Endodermal cell (in vitro differentiated cells): ENCODE measurements at regions not wholly inside any gene's neighbourhood (a gene's known extent, or its start where the extent isn't known, plus 50 kb on each side); places are given as distances from the start of the nearest gene placed in this dataset.

ENCODE experiments used
- DNase-seq: peaks from one replicate; pipeline ENCODE4 v3.0.0-alpha.2; 2017
- H3K27ac ChIP-seq: 2 replicates; pipeline ENCODE4 v1.5.1; 2013; ENCODE audit warnings: mild to moderate bottlenecking, low read depth, low read length, moderate library complexity
- H3K27me3 ChIP-seq: 2 replicates; pipeline ENCODE4 v1.6.1; 2013; ENCODE audit warnings: mild to moderate bottlenecking, low read length, moderate library complexity; ENCODE audit not compliant: insufficient read depth, control insufficient read depth, poor library complexity, severe bottlenecking
- H3K36me3 ChIP-seq: 2 replicates; pipeline ENCODE4 v1.7.0; 2013; ENCODE audit warnings: mild to moderate bottlenecking, low read length, moderate library complexity; ENCODE audit not compliant: control insufficient read depth, insufficient read depth
- H3K4me1 ChIP-seq: one replicate; pipeline ENCODE4 v1.7.0; 2013; ENCODE audit warnings: low read length; ENCODE audit not compliant: control insufficient read depth, insufficient read depth
- H3K4me3 ChIP-seq: 2 replicates; pipeline ENCODE4 v1.5.1; 2013; ENCODE audit warnings: mild to moderate bottlenecking, low read length, moderate library complexity
- H3K9ac ChIP-seq: 2 replicates; pipeline ENCODE4 v1.6.1; 2013; ENCODE audit warnings: mild to moderate bottlenecking, low read length, moderate library complexity; ENCODE audit not compliant: poor library complexity, severe bottlenecking; ENCODE audit errors: extremely low read depth
- H3K9me3 ChIP-seq: 2 replicates; pipeline ENCODE4 v1.6.1; 2013; ENCODE audit warnings: mild to moderate bottlenecking, low read length, moderate library complexity; ENCODE audit not compliant: control insufficient read depth
- H3K27ac Mint-ChIP-seq: 2 replicates; pipeline ENCODE4 v1.8.0; 2020; ENCODE audit warnings: mixed read lengths
- H3K27me3 Mint-ChIP-seq: 2 replicates; pipeline ENCODE4 v1.8.0; 2021; ENCODE audit warnings: mild to moderate bottlenecking, mixed read lengths; ENCODE audit not compliant: insufficient read depth
- H3K36me3 Mint-ChIP-seq: 2 replicates; pipeline ENCODE4 v1.8.0; 2020; ENCODE audit warnings: low read depth, mixed read lengths
- H3K4me1 Mint-ChIP-seq: 2 replicates; pipeline ENCODE4 v1.8.0; 2020; ENCODE audit warnings: mixed read lengths
- H3K4me3 Mint-ChIP-seq: 2 replicates; pipeline ENCODE4 v1.8.0; 2020; ENCODE audit warnings: mild to moderate bottlenecking, moderate library complexity, mixed read lengths
- H3K9me3 Mint-ChIP-seq: 2 replicates; pipeline ENCODE4 v1.8.0; 2020; ENCODE audit warnings: mild to moderate bottlenecking, mixed read lengths
- WGBS, 2 experiments: methylation state at CpG; one replicate each; pipeline versions ENCODE4 v1.1.5 to v1.1.7; 2013; ENCODE audit warnings: missing lambda C conversion rate in 2 of 2, mixed read lengths in 1 of 2; ENCODE audit not compliant: insufficient coverage in 1 of 2, insufficient read length in 1 of 2; 5-methylcytosine and 5-hydroxymethylcytosine counted together
- TF ChIP-seq, protein P1 (sequence below): fragments of 200-600 bp; sonication (generic); conservative IDR thresholded peaks from 2 replicates; pipeline ENCODE4 v1.5.0; 2021; ENCODE audit warnings: antibody characterized with exemption, mild to moderate bottlenecking

DNA sequence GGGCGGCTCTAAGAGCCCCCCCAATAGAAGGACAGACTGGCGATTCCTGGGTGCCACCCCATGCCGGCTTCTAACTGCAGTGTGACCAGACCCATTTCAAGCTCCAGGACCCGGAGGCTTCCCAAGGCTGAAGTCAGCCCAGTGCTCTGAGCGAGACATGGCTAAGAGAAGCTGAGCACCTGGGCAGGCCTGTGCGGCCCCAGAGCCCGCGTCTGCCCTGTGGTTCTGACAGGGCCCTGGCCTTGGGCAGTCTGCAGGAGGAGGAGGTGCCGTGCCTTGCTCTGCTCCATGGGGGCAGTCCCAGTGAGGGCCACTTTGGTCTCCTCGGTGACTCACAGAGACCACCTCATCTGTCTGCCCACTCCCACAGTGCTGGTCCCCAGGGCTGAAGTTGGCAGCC lies 1314.2 kb downstream of the BRD1 start:
- H3K9me3 ChIP-seq, result no peaks in the 10 kb centered on the region
- no peak overlapping the region for H3K4me3 ChIP-seq
- Mint-ChIP-seq H3K4me3 (no peak overlapping the region), H3K36me3 (no peaks in the 10 kb centered on the region), H3K4me1 (peaks cover 14% of the 10 kb centered on the region), H3K9me3 (no peaks in the 10 kb centered on the region), H3K27ac (no peak overlapping the region), H3K27me3 (no peaks in the 10 kb centered on the region)
- no peaks in the 10 kb centered on the region for H3K4me1 ChIP-seq
- DNase-seq, result no peak
- H3K9ac ChIP-seq, result no peak overlapping the region
- no peak overlapping the region for H3K27ac ChIP-seq
- 94 to 95% methylated on average over 5 to 10 of the region's 10 CpGs for WGBS, 2 experiments
- H3K27me3 ChIP-seq, result no peaks in the 10 kb centered on the region
- no peaks in the 10 kb centered on the region for H3K36me3 ChIP-seq
- TF ChIP-seq, protein P1, sequence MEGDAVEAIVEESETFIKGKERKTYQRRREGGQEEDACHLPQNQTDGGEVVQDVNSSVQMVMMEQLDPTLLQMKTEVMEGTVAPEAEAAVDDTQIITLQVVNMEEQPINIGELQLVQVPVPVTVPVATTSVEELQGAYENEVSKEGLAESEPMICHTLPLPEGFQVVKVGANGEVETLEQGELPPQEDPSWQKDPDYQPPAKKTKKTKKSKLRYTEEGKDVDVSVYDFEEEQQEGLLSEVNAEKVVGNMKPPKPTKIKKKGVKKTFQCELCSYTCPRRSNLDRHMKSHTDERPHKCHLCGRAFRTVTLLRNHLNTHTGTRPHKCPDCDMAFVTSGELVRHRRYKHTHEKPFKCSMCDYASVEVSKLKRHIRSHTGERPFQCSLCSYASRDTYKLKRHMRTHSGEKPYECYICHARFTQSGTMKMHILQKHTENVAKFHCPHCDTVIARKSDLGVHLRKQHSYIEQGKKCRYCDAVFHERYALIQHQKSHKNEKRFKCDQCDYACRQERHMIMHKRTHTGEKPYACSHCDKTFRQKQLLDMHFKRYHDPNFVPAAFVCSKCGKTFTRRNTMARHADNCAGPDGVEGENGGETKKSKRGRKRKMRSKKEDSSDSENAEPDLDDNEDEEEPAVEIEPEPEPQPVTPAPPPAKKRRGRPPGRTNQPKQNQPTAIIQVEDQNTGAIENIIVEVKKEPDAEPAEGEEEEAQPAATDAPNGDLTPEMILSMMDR, result no peak

DNA sequence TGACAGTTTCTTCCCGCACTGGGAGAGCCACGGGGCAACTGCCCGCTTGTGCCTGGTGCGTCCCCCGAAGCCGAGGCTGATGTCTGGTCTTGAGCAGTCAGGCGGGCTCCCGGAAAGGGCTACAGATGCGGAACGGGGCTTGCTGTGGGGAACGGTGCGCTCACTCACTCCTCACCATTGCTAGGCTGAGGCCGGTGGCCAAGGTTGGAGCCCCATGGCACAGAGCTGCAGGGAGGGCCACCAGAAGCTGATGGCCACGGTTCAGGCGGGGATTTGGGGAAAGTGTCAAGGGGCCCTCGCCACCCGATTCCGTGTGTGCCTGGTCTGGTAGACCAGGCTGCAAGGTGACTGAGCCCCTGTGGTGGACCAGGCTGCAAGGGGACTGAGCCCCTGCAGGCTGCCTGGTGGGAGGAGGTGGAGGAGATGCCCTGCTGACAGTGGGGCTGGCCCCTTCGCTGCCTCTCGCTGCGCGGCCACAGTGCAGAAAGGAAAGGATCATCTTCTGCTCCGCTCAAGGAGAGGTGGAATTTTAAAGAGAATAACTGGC lies 1315.8 kb downstream of the BRD1 start:
- TF ChIP-seq, protein P1, result no peak
- no peak overlapping the region for H3K27ac Mint-ChIP-seq
- 94 to 97% methylated on average over 18 to 23 of the region's 23 CpGs for WGBS, 2 experiments

DNA sequence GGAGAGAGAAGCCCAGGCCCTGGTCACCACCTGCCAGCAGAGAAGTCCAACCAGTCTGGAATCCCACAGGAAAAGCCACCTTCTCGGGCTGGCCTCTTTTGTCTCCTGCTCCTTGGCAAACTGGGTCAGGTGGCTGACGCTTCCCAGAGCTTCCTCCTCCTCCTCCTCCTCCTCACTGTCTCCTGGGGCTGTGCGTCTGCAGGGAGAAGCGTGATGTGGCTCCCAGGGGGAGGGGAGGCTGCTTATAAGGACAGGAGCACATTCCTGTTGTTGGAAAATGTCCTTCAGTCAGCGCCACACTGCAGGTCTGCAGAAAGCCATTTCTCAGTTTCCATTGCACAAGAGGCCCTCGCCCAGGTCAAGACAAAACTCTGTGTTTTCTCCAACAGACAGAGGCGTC lies 1316.5 kb downstream of the BRD1 start:
- H3K9ac ChIP-seq, result no peak overlapping the region
- TF ChIP-seq, protein P1, result no peak

More for the DNA sequence above, 1315.8 kb downstream of the BRD1 start:
- H3K4me3 Mint-ChIP-seq, result no peak overlapping the region
- H3K4me3 ChIP-seq, result no peak overlapping the region
- H3K9me3 ChIP-seq, result no peaks in the 10 kb centered on the region
- no peak overlapping the region for H3K27ac ChIP-seq
- H3K36me3 Mint-ChIP-seq, result no peaks in the 10 kb centered on the region
- no peaks in the 10 kb centered on the region for H3K27me3 ChIP-seq
- H3K4me1 ChIP-seq, result no peaks in the 10 kb centered on the region
- no peaks in the 10 kb centered on the region for H3K36me3 ChIP-seq
- peaks cover 14% of the 10 kb centered on the region for H3K4me1 Mint-ChIP-seq
- H3K27me3 Mint-ChIP-seq, result no peaks in the 10 kb centered on the region
- no peak for DNase-seq
- no peaks in the 10 kb centered on the region for H3K9me3 Mint-ChIP-seq
- H3K9ac ChIP-seq, result no peak overlapping the region

More for the DNA sequence above, 1316.5 kb downstream of the BRD1 start:
- WGBS, 2 experiments, result 91 to 92% methylated on average over 3 to 7 of the region's 7 CpGs
- no peaks in the 10 kb centered on the region for H3K27me3 ChIP-seq
- no peak for DNase-seq
- no peaks in the 10 kb centered on the region for H3K9me3 ChIP-seq
- no peak overlapping the region for H3K4me3 Mint-ChIP-seq
- no peak overlapping the region for H3K4me3 ChIP-seq
- H3K9me3 Mint-ChIP-seq, result no peaks in the 10 kb centered on the region
- no peaks in the 10 kb centered on the region for H3K36me3 Mint-ChIP-seq
- no peaks in the 10 kb centered on the region for H3K4me1 ChIP-seq
- peak overlapping the region; percentile 30 for H3K27ac Mint-ChIP-seq
- H3K4me1 Mint-ChIP-seq, result peaks cover 14% of the 10 kb centered on the region
- H3K27ac ChIP-seq, result no peak overlapping the region
- H3K36me3 ChIP-seq, result no peaks in the 10 kb centered on the region
- no peaks in the 10 kb centered on the region for H3K27me3 Mint-ChIP-seq
